HG02870 (cell line): ENCODE measurements at regions not wholly inside any gene's neighbourhood (a gene's known extent, or its start where the extent isn't known, plus 50 kb on each side); places are given as distances from the start of the nearest gene placed in this dataset.

ENCODE experiments used
- ATAC-seq: cut with Tn5 transposase; IDR thresholded peaks from one replicate; pipeline ENCODE4 v1.9.1; 2021; ENCODE audit warnings: mild to moderate bottlenecking, moderate library complexity; ENCODE audit not compliant: unreplicated experiment

- no peak for ATAC-seq
Measured at GRCh38 chr4:138301536-138301935, 59.4 kb upstream of the SLC7A11 start.

- no peak for ATAC-seq
Measured at GRCh38 chr4:138300616-138301015, 58.5 kb upstream of the SLC7A11 start.

DNA sequence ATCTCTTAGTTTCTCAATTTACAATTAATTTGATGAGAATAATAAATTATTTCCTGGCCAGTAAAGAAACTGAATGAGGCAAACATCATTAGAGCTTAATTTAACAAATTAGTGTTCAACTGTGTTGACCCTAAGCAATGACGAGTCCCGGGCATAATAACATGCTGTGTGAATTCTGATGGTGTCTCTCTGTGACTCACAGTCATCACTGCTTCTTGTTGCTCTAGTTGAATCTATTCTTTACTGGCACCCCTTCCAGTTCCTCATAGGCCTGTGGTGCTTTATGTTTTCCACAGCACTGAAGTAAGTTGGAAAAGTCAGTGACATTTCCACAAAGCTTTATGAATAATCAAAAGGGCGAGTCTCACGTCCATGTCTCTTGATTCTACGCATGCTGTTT is 57.7 kb upstream of the SLC7A11 start:
- no peak for ATAC-seq

GRCh38 chr4:138298866-138299265 is 56.7 kb upstream of the SLC7A11 start:
- ATAC-seq = no peak

DNA sequence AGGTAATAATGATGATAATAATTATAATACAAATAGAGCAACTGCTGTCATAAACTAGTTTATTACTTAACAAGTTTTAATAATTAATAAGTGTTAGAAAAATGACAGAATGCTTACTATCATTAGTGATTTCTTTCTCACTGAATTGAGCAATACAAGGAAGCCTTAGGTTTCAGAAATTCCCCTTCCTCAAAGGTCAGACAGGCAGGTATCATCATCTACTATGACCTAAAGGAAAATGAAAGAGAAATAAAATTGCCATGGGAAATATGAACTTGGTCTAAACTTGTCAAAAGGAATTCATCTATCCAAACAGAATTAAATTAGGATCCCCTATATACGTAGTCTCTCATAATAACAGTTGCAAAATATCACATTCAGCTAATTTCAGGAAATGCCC is 56.3 kb upstream of the SLC7A11 start:
- ATAC-seq = no peak

DNA sequence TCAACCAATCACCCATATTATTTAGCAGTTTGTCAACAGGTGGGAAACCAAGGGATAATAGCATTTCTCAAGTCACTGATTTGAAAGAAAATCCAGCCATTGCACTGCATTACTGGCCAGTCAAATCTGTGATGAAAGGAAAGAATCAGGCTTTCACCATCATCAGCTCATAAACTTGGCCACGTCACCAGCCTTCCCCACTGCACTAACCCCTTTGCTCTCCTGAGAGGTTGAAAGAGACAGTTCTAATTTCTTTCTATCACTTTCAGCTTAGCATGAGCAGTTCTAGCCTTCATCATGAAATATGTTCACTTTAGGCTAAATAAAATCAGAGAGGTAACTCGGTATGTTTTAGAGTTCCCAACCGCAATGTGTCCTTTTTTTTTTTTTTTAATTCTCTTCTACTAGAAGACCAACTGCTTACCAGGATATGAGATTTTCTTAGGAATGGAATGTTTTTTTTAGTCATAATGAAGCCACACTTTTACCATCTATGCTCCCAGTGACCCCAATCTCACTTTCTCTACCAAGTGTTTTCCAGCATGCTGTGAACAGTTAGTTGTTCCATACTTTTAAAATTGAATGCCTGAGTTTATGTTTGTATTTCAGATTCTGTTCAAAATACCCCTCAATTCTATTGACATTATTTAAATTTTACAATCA is 55.7 kb upstream of the SLC7A11 start:
- ATAC-seq = no peak

DNA sequence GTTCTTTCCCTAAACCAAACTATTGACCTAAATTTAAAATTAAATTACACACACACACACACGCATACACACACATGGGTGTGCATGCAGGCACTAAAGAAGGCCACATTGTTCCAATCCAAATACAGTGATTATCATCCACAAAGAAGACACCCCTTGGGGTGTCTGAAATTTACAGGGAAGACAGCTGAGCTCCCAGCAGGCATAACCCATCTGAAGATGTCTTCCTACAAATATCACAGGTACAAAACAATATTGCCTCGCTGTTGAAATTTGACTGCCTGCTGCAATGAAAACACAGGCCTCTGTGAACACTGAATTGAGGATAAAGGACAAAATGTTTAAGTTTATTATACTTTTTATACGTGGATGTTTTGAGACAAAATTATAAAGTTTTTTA is 50.2 kb upstream of the SLC7A11 start:
- ATAC-seq = no peak
